NOMO-1 (cell line): ENCODE measurements at regions not wholly inside any gene's neighbourhood (a gene's known extent, or its start where the extent isn't known, plus 50 kb on each side); places are given as distances from the start of the nearest gene placed in this dataset.
A peak's percentile ranks its signal among the peaks of the same experiment; 100 is the strongest.
"Not testable (repeated sequence)": the region's sequence is repeated elsewhere in the genome, so short reads cannot be mapped to it uniquely, and the experiment has no call there.

Experiments used
- DNase-seq, 2 experiments: peaks; one replicate each; lab custom pipeline; 2025; ENCODE audit not compliant: unreplicated experiment in 2 of 2; lab: John Stamatoyannopoulos, UW

DNA sequence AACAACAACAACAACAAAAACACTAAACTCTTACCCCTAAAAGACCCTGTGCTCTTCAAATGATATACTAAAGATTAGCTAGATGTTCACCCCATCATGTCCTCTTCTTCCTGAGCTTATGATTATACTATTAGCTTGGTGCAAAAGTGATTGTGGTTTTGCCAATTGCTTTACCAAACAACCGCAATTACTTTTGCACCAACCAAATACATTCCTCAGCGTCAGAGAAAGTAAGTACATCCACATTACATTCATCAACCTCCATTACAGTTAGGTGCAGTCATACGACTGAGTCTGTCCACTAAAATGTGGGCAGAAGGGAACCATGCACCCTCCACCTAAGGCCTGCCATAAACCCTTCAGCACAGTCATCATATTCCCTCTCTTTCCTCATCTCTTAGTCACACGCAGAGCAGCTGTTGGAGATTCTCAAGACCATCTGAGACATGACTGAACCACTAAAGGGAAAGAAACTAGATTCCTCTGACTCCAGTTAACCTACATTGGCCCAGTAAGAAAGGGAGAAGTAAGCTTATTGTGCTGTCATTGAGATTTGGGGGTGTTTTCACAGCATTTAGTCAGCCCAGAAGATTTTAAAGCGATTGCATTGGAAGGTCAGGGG lies 181.6 kb upstream of the TLE4 start:
- DNase-seq, result no peak

DNA sequence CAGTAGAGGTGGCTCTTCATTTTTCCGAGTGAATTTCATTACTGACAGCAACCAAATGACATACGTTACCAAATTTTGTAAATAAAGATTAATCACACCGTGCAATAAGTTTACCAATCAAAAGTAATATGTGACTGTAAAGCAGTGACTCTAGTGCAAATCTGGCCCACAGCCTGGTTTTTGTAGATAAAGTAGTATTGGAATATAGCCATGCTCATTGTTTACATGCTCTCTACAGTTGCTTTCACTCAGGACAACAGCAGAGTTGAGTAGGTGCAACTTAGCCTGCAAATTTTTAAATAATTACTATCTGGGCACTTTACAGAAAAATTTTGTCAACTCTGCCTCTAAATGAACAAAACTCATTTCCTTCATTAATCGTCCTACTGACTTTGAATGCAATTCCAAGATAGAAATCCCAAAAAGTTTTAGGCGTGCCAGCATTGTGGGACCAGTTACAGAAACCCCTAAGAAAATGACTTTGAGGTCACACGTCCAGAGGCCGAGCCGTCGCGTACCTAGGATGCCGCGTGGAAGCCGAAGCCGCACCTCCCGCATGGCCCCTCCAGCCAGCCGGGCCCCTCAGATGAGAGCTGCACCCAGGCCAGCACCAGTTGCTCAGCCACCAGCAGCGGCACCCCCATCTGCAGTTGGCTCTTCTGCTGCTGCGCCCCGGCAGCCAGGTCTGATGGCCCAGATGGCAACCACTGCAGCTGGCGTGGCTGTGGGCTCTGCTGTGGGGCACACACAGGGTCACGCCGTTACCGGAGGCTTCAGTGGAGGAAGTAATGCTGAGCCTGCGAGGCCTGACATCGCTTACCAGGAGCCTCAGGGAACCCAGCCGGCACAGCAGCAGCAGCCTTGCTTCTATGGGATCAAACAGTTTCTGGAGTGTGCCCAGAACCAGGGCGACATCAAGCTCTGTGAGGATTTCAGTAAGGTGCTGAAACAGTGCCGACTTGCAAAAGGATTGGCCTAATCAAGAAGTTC lies 180.7 kb upstream of the TLE4 start:
- DNase-seq, result no peak

DNA sequence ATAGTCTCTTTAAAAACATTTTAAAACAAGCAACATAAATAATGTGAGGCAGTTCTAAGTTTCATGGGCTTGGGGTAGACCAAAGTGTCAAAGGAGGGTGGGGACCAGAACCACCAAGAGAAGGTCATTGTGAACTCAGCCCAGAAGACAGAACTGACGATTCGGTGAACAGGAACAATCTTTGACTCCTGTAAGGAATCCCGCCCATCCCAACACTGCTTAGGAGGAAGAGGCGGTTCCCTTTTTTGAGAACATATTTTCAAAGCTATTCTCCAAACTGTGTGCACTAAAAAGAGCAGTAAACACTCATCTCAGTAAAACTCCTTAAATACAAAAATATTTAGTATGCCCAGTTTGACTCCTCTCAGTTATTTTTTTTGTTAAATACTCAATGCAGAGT lies 176.5 kb upstream of the TLE4 start:
- DNase-seq, result no peak

DNA sequence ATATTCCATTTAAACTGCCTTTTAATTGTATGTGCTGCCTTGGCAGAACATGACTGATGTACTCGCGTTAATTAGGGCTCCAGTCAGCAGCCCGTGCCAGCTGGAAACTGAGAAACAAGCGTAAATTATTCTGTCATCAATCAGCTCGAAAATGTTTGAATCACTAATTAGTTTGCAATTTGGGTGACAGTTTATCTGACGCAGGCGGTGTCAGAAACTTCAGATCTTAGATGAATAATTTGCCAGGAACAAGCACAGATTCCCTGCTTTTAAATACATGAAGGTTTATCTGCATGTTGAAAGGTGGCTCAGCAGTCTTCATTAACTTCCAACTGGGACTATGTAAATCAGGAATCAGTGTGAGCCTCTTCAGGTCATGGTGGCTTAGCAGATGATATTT lies 176.0 kb upstream of the TLE4 start:
- DNase-seq, result no peak

DNA sequence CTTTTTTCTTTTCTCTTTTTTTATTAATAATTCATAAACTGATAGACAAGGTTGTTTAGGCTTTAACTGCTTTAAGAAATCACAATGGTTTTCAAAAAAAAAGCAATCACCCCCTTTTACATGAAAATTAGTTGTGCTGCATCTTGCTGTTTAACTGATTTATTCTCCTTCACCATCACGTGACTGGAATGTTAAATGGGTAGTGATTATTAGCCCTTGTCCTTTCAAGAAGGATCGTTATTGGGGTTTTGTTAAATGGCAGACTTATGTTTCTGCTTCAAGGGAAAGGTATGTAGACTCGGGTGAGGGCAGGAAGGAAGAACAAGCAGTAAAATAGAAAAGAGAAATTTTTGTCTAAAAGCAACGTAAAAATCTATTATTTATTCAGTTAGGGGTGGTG lies 175.6 kb upstream of the TLE4 start:
- no peak for DNase-seq

DNA sequence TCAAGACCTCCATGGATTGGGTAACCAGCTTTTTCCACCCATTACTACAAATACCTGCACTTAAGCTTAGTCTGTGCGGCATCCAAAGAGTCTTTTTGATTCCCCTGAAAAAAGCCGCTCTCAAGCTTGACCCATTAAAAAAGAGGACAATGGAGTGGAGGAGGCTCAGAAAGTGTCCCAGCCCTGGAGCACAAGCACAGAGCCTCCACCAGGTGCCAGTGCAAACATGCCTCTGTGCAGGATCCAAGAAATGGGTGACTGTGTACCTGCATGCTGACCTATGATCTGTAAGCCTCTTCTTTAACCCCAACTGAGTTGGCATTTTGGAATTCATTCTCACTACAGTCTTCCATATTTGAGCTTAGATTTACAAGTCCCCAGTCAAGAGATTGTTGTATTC lies 168.3 kb upstream of the TLE4 start:
- DNase-seq, result no peak

DNA sequence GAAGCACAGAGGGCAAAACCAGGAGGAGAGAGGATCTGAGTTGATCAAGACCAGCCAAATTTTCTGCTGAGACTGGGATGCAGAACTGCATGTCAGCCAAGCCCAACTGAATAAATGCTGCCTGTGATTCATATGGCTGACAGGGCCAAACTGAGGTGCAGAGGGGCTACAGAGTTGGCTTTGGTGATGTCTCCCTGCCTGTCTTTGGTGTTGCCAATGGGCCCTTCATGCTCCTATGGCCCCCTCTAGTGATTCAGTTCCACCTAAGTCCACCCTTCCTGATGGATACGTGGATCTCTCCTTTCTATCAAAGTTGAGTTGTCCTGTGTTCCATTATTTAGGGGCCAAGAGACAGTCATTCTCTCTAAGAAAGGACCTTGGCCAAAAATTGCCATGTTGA lies 163.6 kb upstream of the TLE4 start:
- no peak for DNase-seq

DNA sequence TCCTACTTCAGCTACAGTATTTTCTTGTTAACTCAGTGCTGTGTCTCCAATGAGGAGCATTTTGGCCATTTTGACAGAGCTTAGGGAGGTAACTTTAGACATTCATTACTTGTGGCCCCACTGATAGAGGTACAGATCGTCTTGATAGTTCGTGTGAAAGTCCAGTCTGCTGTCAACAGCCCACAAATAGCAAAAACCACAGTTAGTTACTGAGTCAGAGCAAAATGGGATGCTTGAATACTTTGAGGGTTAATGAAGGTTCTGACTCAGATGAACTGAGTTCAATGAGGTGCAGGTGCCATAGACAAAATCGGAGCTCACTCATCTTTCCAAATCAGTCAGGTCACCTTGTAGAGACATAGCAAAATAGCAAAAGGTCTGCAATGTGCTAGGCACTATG lies 163.1 kb upstream of the TLE4 start:
- DNase-seq, result no peak

DNA sequence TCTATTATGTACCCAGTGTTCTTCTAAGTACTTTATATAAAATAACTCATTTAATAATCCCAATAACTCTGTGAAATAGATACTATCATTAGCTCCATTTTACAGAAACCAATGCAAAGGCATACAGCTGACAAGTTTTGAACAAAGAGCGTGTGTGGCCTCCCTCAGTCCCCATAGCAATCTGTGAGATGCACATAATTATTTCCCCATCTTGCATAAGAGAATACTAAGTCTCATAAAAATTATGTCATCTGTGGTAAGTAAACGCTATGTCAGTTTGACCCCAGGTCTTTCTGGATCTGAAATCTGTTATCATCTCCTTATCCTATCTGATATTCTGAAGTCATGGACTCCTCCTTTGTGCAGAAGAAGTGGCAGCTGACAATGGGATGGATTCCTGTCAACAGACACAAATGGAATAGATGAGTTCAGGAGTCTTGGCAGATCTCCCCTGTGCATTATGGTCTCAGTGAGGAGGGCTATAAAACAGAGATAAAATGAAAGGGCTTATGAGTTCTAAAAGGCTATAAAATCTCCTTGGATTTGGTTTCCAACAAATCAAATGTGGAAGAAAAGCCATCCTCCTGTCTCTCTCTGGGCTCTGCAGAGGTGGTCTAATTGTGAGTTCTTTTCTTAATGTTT lies 162.5 kb upstream of the TLE4 start:
- DNase-seq, result peak; percentile 10 to 15

DNA sequence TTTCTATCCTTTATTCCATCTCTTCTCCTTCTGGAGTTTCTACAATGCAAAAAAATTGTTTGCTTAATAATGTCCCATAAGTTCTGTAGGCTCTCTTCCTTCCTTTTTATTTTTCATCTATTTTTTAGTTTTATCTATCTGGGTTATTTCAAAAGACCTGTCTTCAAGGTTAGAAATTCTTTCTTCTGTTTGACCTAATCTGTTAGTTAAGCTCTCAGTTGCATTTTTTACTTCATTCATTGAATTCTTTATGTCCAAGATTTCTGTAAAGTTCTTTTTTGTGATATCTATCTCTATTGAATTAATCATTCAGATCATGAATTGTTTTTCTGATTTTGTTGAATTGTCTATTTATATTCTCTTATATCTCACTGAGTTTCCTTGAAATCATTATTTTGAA lies 145.9 kb upstream of the TLE4 start:
- no peak for DNase-seq

DNA sequence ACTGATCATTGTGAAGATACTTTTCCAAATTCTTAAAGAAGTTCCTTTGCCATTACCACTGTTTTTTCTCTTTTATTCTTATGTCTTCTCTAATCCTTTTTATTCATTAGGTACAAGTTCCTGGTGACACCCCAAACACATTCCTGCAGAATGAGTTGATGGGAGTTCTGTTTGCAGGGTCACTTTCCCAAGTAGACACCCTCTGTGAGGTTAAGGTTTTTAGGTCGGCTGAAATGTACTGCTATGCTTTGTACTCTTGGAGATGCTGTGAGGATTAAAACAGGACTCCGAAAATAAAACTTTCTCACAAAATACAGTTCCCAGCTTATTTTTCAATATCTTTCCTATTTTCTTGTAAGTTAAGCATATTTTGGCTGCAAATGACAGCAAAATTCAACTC lies 143.3 kb upstream of the TLE4 start:
- DNase-seq, result no peak

DNA sequence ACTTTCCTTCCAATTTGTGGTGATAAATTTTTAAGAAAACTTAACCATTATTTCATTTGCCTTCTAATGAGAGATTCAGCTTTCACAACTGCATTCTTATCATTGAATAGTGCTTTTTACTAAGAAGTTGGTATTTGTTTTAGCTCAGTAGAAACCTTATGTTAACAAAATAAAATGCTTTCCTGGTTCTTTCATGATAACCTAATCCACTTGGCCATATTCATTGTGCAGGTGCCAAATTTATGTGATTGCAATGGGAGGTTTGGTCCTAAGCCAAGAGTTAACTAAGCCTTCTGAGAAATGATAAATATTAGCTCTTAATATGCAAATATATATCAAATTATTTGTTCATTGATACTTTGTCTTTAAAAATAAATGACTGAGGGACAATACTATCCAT lies 141.1 kb upstream of the TLE4 start:
- DNase-seq, result no peak

DNA sequence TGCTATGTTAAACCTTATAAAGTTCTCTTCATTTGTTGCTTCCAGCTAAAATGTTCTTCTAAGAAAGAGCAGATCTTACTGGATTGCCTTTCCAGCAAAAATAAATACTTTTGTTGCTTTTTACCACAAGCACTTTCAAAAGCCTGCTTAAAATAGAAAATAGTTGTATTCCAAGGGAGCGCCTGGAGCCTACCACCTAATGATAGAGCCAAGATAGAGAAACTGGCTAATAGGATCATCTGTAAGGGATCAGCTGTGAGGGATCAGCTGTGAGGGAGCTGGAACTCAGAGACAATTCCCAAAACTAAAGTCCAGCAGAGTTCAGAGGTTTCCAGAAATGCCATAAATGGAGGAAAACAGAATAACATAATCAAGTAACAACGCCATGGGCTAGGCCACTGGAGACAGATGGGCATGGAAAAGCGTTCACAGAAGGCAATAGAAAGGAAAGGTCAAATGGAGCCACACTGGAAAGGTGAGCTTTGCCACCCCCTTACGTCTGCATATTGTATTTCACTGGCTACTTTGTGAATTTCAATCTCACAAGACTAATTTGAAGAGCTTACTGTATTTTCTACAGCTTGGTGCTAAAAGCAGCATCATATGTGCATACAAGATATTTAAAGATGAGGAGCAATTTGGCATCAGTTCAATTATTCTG lies 140.6 kb upstream of the TLE4 start:
- no peak for DNase-seq

DNA sequence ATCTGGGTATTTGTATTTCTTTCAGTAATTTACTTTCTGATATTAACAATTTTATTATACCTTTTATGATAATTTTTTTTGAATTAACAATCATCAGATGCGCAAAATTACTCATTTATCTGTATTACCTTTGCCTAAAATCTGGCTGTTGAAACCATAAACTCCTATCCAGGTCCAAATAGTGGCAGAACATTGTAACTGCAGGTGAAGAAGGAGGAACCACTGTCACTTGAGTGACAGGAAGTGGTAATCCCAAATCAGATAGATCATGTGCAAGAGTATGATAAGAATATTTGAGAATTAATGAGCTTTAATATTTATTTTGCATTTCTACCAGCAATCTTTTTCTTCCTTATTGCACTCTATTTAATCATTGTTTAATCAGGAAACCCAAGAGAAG lies 139.3 kb upstream of the TLE4 start:
- DNase-seq, result no peak

DNA sequence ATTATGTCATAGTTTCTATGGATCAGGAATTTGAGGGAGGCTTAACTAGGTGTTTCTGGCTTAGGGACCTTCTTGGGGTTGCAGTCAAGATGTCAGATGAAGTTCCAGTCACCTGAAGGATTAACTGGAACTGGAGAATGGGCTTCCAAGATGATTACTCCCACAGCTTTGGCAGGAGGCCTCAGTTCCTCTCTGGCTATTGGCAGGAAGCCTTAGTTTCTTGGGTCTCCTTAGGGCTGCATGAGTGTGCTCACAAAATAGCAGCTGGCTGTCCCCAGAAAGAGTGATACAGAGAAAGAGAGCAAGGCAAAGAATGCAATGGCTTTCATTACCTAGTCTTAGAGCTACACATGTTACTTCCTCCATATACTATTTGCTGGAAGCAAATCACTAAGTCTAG lies 138.1 kb upstream of the TLE4 start:
- DNase-seq, result no peak

DNA sequence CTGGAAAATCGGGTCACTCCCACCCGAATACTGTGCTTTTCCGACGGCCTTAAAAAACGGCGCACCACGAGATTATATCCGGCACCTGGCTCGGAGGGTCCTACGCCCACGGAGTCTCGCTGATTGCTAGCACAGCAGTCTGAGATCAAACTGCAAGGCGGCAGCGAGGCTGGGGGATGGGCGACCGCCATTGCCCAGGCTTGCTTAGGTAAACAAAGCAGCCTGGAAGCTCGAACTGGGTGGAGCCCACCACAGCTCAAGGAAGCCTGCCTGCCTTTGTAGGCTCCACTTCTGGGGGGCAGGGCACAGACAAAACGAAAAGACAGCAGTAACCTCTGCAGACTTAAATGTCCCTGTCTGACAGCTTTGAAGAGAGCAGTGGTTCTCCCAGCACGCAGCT lies 132.5 kb upstream of the TLE4 start:
- not testable (repeated sequence) for DNase-seq

DNA sequence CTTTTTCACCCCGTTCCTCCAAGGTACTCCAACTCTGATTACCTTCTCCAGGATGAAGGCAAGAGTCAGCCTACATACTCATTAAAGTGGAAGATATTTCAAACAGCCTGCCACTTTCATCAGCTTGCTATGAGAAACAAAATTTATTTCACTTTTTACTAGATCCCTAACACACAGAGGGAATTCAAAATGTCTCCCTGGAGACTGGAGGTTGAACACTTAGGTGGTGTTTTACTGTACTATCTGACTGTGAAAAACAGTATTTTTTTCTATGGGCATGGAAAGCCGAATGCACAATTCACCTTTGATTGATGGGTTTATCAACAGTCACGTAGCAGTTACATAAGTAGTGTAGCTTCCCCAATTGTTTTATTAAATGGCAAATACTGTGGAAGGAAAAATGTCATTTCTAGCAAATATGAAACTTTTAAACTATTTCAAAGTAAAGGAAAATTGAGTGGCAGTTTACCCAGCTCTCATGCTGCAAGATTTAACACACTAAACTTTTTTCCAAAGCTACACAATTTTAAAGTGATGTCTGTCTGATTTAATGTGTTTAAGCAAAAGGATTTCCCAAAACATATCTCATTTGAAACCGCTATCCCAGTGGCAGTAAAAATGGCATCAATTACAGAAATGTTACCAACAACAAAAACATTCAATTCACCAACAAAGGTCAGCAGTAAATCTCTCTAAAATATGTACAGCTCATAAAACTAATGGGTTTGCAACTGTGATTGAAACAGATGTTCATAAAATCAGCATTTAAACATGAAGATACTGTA lies 125.0 kb upstream of the TLE4 start:
- no peak for DNase-seq

DNA sequence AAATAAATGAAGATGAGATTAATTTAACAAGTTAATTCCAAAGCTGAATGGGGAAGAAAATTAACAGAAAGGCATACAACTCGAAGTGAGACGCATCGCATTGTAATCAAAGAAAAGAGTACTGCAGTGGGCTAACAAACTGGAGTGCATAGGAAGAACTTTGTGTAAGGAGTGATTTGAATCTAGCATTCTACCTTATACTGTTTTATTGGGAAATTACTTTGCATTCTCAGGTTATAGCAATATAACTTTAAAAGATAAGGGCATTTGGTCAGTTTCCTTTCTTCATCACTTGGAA lies 124.5 kb upstream of the TLE4 start:
- no peak for DNase-seq

DNA sequence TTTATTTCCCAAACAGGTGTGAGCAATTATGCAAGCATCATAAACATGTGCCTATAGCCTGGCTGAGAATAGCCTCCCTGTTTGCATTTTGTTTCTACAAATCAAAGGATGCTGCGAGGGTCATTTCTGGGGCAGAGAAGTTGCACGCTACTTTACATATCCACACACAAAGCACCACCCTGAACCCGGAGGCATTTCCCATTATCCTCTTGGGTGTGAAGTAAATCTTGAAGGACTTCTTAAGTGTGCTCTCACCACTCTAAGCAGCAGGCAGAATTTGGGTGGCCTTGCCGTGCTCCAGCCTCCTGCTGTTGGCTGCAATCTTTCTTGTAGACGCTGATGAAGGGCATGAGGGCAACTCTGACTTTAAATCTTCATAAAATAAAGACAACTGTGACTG lies 124.0 kb upstream of the TLE4 start:
- DNase-seq, result no peak

DNA sequence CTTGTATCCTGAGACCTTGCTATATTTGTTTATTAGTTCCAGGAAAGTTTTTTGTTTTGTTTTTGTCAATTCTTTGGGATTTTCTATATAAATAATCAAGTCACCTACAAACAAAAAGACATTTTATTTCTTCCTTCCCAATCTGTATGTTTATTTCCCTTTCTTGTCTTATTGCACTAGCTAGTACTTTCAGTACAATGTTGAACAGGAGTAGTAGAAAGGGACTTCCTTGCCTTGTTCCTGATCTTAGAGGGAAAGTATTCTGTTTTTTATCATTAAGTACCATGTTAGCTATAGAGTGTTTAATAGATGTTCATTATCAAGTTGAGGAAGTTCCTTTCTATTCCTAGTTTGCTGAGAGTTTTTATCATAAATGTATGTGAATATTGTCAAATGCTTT lies 119.5 kb upstream of the TLE4 start:
- no peak for DNase-seq

DNA sequence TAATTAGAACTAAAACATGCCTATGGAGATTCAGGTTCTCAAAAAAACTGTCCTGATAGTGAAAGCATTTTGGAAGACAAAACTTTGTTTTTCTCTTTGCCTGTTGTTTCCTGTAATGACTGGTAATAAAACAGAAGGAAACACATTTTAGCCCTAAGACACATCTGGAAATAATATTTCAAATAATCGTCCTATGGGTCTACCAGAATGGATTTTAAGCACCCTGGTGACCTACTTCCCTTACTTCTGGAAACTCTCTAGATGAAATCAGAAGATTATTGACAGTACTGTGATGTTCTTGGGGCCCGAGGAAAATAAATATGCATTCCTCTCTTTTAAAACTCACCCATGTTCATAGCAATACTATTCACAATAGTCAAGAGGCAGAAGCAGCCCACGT lies 110.1 kb upstream of the TLE4 start:
- DNase-seq, result no peak
